NCI-H510A treated with DMSO at 0.1 percent for 48 hours (cell line): ENCODE measurements at regions not wholly inside any gene's neighbourhood (a gene's known extent, or its start where the extent isn't known, plus 50 kb on each side); places are given as distances from the start of the nearest gene placed in this dataset.
A peak's percentile ranks its signal among the peaks of the same experiment; 100 is the strongest.
"Not testable (repeated sequence)": the region's sequence is repeated elsewhere in the genome, so short reads cannot be mapped to it uniquely, and the experiment has no call there.

Source experiments
- DNase-seq: peaks from one replicate; lab custom pipeline; 2025; lab: John Stamatoyannopoulos, UW

DNA sequence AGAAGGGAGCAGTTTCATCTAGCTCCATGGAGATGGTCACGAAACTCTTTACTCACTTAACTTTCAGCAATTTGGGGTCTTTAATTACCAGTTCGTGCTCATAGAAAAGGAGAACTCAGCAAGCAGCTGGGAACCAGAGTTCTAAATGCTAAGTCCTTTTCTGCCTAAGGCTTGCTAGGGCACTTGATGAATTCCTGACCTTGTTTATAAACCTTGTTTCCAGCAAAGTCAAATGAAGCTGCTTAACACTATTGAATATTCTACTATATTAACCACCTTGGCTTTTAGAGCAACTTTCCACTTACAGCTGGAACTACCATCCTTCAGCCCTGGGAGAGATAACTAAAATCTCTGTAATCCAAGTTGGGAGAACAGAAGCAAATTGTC is 79.5 kb upstream of the TSC22D2 start:
- DNase-seq: no peak

DNA sequence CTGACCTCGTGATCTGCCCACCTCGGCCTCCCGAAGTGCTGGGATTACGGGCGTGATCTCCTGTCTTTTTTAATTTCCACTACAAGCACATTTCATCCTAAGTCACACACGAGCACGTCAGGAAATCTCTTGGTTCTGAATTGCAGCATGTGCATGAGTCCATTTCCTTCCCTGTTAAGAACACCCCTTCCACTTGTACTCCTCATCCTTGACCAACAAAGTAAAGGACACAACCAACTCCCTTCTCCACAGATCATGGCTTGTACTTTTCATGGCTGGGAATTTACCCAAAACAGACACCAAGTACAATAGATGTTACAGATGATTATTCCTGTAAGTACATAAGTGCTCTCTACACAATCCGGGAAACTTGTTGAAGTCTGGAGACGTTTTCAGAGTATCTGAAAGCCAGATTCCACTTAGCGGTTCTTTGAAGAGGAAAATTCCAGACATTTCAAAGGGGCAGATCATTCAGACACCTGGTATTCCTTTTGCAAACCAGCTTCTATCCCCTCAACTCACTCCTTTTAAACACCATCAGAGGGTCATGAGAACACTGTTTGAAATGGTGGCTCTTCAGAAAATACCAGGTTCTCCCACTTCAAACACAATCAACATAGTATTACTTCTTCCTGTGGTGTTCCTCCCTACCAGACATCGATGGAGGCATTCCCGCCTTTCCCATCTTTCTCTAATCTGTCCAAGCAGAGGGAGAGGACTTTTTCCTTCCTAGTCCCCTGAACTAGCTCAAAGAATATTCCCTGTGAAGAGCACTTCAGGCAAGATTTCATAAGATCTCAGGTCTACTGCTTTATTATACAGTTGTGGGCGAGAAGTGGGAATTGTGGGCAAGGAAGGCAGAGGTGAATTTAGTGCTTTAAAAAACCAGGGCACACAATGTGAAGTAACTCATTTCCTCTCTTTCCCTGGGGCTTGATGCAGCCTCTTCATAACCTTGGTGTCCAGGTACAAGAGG is 80.1 kb upstream of the TSC22D2 start:
- DNase-seq: peak; percentile 12

DNA sequence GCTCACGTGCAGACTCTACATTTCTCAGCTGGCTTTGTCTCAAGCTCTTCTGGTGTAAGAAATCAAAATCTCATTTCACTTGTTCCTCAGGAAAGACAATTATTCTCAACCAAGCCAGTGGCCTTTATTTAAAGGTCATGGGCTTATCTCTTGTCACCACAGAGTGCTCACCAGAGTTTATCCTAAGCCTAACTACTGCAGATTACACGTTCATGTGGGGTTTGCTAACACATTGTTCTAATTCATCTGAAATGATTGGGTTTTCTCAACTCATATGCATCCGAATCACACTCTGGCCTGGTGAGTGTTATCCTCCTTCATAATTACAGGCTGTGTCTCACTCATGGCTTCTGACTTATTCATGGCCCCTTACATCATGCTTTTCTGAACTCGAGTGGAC is 83.3 kb upstream of the TSC22D2 start:
- DNase-seq: no peak

DNA sequence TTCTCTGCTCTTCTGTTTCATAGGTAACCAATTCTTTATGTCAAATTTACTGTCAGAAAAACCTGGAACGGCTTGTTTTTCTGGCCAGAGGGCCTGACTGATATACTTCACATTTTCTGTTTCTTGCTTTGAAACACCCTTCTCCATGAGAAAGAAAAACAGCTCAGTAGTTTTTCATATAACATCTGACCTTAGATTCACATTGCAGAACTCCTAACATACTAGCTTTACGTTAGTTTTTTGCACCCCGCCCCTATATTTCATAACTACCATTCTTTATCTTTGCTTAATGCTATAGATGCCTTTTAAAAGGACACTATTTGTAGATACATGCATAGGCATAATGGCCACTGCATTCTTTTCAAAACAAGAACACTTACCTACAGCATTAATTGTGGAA is 83.9 kb upstream of the TSC22D2 start:
- no peak for DNase-seq

DNA sequence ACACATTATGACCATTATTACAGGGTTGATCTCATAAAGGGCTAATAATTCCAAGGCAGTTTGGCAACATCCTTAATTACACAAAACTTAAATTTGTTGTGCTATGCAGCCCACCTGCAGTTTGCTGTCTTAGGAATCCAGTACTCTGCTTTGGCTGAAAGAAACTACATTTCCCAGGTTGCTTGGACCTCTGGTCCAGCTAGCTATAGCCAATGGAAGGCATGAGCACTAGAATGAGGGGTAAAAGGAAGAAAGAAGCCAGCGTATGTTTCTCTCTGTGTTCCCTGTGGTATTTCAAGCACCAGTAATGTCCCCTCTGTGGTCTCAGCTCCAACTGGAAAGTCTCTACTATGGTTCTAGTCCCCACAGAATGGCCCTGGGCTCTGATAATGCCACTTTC is 84.3 kb upstream of the TSC22D2 start:
- DNase-seq: no peak

DNA sequence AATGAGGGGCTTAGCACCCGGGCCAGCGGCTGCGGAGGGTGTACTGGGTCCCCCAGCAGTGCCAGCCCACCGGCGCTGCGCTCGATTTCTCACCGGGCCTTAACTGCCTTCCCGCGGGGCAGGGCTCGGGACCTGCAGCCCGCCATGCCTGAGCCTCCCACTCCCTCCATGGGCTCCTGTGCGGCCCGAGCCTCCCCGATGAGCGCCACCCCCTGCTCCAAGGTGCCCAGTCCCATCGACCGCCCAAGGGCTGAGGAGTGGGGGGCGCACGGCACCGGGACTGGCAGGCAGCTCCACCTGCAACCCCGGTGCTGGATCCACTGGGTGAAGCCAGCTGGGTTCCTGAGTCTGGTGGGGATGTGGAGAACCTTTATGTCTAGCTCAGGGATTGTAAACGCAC is 85.0 kb upstream of the TSC22D2 start:
- DNase-seq: not testable (repeated sequence)

DNA sequence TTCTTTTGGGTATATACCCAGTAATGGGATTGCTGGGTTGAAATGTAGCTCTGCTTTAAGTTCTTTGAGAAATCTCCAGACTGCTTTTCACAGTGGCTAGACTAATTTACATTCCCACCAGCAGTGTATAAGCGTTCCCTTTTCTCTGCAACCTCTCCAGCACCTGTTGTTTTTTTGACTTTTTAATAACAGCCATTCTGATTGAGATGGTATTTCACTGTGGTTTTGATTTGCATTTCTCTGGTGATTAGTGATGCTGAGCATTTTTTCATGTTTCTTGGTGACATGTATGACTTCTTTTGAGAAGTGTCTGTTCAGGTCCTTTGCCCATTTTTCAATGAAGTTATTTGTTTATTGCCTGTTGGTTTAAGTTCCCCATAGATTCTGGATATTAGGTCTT is 87.1 kb upstream of the TSC22D2 start:
- not testable (repeated sequence) for DNase-seq

DNA sequence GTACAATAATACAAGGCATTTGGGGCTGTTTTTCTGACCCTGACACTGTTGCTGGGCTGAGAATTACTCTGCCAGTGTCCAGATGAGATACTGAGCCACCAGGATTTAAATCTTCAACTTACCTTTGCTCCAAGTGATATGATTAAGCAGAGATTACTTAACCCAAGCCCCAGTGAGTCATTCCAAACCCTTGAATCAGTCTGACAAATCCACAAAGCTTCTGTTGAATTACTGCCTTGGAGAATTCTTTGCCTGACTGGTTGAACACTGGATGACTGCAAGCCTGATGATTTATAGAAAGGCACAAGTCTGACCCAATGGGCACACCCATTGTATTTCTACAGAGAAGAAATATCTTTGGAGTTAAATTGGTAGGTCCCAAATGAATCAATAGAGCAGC is 88.2 kb upstream of the TSC22D2 start:
- no peak for DNase-seq

DNA sequence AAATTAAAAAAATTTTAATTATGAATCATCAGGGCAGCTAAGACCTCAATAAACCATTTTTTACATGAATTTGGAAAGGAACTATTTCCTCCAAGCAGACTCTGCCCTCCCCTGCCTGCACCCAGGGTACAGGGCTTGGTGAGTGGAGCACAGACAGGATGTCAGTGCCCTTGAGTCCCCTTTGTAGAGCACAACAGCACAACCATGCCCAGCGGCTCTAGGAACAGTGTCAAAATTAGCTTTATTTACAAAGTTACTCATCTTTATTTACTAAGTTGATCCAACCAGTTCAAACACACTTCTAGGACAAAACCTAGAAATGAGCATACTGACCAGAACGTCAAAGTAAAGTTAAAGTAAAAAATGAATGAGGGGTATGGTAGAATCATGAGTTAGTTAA is 90.6 kb upstream of the TSC22D2 start:
- peak; percentile 26 for DNase-seq

DNA sequence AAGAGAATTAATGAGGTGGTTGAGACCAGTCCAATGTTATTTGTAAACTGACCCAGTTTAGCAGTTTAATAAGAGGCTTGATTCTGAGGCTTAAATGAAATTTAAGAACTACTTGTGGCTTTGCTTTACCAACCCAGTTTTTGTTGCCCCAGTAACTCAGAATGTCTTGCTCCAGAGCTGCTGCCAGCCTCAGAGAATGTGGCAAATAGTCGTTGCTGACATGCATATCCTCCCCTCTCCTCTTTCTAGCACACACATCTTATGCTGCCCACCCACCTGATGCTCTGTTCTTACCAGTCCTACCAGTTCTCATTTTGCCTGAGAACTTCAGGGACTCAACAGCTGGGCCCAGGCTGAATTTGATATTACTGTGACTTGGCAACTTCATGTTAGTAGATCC is 92.4 kb upstream of the TSC22D2 start:
- DNase-seq: no peak

DNA sequence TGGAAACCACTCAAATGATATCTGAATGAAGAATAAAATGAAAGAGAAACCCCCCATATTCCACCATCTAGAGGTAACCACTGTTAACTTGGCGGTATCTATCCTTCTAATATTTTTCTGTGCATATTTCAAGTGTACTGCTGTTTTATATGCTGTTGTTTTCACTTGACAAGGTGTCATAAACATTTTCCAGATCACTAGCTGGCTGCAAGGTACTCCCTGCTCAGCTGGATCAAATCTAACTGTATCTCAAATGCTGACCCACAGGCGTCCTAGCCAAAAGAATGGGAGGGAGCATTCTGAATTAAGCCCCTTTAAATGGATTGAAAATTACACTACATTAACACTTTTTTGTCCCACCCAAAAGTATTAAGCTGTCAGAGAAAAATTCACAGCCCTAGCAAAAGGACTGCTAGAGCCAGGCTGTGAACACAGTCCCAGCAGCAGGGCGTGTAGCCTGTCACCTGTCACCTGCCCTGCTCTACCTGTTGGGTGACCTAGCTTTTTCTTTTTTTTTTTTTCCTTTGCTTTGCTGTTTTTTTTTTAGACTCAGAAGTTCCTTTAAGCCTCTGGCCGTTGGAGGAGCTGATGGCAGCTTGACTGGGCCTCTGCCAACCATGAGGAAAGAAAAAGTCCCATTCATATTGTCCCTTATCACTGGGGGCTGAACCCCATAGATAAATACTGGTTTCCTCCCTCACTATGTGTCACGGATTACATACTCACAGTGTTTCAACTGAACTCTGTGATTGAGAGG is 93.7 kb upstream of the TSC22D2 start:
- peak; percentile 24 for DNase-seq

DNA sequence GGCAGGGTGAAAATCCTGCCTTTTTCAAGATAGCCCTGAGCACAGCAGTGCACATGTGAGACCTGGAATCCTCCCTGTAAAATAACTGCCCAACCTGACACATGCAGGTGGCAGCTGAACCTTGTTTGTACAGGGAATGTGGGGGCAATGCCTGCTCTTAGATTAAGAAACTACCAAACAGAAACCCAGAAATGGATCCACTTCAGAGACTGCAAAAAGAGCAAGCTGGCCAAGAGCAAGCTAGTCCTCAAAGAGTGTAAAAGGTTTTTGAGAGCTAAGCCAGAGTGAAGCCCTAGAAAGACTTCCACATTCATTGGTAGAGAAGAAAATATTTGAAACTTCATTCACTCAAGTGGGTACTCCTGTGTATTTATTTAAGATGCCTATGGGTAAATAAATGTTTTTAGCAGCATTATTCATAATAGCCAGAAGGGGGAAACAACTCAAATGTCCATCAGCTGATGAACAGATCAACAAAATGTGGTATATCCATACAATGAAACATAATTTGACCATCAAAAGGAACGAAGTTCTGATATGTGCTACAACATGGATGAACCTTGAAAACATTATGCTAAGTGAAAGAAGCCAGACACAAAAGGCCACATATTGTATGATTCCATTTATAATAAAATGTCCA is 96.0 kb upstream of the TSC22D2 start:
- DNase-seq: peak; percentile 33

DNA sequence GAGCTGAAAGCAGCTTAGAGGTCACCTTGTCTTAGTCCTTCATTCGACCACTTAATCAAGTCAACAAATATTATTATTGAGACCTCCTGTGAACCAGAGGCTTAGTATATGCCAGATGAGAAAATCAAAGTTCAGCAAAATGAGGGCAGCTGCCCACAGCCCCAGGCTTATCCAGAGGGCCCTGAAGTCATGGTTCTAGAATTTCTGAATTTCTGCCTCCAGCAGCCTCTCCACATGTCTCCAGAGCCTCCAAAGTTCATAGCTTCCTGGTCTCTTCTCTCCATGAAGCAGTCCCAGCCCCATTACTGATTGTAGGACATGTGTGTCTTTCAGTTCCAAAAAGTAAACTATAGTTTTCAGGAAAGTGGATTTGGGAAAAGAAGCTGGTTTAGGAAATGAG is 96.9 kb upstream of the TSC22D2 start:
- no peak for DNase-seq

DNA sequence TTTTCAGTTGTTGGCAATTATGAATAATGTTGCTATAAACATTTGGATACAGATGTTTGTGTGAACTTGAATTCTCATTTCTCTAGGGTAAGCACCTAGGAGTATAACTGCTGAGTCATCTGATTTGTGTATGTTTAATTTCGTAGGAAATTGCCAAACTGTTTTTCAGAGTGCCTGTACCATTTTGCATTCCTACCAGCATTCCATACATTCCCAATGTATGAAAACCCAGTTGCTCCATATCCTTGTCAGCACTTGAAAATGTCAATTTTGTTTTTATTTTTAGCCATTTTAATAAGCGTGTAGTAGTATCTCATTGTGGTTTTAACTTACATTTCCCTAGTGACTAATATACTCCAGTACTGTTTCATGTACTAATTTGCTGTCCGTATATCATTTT is 98.5 kb upstream of the TSC22D2 start:
- DNase-seq: no peak

DNA sequence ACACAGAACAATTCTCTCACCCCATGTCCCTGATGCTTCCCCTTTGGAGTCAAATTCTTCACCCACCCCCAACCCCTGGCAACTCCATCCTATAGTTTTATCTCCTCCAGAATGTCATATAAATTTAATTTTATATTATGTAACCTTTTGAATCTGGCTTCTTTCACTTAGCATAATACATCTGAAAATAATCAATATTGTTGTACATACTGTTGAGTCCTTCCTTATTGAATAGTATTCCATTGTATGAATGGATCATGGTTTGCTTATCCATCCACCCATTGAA is 98.9 kb upstream of the TSC22D2 start:
- no peak for DNase-seq

DNA sequence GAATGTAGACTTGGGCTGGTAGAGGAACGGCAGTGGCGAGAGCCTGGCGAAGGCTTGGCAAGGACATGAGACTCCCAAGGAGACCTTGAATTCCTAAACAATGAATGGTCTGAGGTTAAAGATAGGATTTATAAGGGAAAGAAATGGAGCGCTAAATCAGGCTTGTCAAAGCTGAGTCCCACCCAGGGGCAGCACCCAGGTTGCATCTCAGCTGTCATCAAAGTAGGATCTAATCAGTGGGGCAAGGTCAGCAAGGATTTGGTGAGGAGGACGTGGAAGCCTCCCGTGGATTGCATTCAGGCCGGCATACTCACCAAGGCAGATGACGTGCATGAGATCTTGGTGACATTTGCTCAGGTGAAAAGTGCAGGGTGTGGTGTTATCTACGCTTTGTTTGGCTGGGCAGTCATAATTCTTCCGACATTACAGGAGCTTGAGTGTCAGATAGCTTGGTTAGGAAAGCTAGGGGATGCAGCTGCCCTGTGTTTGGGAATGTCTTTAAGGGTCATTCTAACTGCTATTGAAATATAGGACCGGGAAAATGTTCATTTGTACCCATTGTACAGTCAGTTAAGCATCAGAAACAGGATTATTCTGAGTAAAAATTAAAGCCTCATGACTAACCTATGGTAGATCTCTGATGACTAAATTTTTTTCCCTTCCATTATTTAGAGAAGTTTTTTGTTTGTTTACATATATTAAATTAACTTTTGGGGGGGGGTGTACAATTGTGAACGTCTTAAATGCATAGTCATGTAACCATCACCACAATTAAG is 99.4 kb upstream of the TSC22D2 start:
- DNase-seq: no peak

DNA sequence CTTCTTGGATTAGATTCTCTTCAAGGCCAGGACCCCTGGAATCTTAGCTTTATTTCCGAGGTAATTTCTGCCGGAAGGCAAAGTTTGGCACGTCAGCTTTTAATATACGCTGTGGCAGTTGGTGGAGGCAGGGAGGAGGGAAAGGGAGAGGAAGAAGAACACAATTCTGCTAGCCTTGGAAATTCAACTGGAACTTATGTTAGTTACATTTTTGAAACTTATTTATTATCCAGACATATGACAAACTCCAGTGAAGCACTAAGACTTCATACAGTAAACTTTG is 100.1 kb upstream of the TSC22D2 start:
- DNase-seq: no peak

DNA sequence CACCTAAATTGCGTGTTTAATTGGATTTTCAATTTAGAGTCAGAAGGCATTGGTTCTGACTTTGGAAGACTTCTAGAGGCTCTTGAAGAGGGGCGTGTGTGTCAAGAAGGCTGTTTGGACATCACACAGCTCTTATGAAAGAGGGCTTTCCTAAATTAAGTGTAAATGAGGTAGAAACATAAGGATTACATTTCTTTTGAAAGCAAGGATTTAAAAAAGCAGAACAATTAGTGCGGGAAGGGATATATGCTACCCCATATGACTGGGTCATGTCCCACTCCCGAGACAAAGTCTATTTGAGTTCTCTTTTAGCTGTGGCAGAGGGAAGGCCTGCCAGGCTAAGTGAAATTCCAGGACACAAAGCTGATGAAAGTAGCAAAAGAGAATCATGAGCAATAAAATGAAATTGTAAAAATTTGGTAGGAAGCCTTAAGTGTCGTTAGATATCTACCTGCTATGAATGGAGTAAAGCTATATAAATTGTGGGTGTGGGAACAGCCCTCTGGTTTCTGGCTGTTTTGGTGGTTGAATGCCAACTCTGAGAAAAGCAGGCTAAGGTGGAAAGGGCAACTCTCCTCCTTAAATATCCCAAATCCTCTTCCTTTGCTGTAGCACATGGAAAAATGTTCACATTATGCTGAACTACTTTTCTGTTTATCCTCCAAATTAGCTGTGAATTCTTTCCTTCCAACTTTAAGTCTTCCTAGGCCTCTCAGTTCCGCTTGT is 100.6 kb upstream of the TSC22D2 start:
- DNase-seq: no peak

DNA sequence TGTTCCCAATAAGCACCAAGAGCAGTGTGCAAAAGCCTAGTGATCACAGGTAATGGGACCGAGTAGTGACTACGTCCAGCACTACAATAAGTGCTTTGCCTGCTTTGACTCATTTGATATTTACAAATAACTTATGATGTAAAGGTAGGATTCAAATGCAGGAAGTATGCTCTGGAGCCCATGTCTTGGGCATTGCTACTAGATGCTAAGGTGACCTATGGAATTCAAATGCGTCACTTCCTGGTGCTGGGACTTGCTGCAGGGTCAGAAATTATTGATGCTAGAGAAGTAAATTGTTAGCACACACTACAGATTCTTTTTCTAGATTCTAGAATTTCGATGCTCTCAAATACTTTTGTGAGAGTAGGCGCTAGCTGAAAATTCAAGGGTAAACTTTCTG is 101.2 kb upstream of the TSC22D2 start:
- no peak for DNase-seq

DNA sequence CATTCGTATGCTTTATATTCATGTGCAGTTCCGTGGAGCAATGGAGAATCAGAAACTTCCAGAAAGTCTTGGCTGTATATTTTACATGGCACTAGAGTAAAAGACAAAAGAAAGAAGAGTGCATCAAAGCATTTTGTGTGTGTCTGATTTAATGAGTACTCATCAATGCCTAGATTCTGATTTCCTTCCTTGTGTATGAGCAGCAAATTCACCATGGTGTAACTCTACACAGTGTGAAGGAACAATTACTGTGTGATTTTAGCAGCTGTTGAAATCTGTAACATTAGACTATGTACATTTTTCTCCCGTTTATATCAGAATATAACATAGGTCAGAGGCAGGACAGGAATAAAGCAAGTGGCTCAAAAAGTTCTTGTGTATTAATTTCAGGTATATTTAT is 102.0 kb upstream of the TSC22D2 start:
- DNase-seq: no peak

DNA sequence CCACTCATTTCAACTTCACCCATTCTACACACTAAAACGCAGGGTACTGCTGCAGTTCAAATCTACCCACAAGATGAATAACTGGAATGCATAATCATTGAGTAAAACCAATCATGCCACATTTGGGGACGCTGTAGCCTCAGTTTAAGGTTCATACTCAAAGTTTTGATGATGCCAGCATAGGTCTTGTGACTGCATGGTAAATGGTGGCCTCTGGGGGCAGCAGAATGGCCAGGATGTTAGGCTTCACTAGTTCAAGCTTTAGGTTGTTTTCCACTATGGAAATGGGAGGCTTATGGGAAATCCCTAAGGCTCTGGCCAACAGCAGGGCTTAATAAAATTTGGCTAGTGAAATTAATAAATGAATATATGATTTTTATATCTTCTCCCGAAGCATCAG is 104.3 kb upstream of the TSC22D2 start:
- DNase-seq: no peak

DNA sequence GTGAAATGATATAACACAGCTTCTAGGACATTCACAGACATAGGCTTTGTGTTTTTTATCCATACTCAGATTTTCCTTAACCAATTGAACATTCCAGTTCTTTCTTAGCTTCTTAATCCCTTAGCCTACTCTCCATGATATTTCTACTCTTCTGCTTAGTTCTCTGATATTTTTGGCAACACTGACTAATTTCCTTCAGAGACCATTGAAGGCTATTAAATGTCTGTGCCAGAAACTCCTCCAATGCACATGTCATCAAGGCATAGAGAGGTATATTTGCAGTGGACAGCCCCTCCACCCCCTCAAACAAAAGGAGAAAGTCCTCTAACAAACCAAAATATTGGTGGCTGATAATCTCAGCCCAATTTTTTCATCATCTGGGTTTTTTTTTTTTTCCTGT is 105.9 kb upstream of the TSC22D2 start:
- no peak for DNase-seq
